Sigmoid colon (tissue), 3 donors: ENCODE measurements at regions not wholly inside any gene's neighbourhood (a gene's known extent, or its start where the extent isn't known, plus 50 kb on each side); places are given as distances from the start of the nearest gene placed in this dataset.

Experiments used
- POLR2A ChIP-seq, 2 donors: fragments of 450-650 bp; IDR thresholded peaks; one replicate each; pipeline ENCODE4 v1.6.1; 2016; ENCODE audit warnings: antibody characterized with exemption in 2 of 2, mild to moderate bottlenecking in 2 of 2, moderate library complexity in 2 of 2
- TF ChIP-seq, protein P1 (sequence below), 4 experiments: fragments of 450-650 bp in 3 of 4; fragments of 200-600 bp in 1 of 4; IDR thresholded peaks; one replicate each; pipeline ENCODE4 v1.5.1; 2016 to 2019; ENCODE audit warnings: antibody characterized with exemption in 4 of 4, mild to moderate bottlenecking in 3 of 4, moderate library complexity in 2 of 4

DNA sequence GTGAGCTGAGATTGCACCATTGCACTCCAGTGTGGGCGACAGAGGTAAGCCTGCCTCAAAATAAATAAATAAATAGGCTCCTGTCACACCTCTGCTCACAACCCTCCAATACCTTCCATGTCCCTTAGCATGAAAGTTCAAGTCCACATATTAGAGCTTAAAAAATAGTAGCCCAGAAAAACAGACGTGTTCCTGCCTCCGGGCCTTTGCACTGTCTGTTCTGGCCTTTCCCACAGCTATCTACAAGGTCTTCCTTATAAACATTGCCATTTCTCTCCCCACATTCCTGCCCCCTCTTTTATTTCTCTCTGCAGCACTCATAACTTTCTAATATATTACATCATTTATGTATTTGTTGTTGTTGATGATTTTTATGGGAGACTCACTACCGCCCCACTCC is 85.6 kb upstream of the CASZ1 start:
- no peak for TF ChIP-seq POLR2A (IDR thresholded peaks at IDR 0.05)
- TF ChIP-seq, protein P1, sequence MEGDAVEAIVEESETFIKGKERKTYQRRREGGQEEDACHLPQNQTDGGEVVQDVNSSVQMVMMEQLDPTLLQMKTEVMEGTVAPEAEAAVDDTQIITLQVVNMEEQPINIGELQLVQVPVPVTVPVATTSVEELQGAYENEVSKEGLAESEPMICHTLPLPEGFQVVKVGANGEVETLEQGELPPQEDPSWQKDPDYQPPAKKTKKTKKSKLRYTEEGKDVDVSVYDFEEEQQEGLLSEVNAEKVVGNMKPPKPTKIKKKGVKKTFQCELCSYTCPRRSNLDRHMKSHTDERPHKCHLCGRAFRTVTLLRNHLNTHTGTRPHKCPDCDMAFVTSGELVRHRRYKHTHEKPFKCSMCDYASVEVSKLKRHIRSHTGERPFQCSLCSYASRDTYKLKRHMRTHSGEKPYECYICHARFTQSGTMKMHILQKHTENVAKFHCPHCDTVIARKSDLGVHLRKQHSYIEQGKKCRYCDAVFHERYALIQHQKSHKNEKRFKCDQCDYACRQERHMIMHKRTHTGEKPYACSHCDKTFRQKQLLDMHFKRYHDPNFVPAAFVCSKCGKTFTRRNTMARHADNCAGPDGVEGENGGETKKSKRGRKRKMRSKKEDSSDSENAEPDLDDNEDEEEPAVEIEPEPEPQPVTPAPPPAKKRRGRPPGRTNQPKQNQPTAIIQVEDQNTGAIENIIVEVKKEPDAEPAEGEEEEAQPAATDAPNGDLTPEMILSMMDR (IDR thresholded peaks at IDR 0.05): no peak
